LNCAP (cell line): ENCODE measurements at regions not wholly inside any gene's neighbourhood (a gene's known extent, or its start where the extent isn't known, plus 50 kb on each side); places are given as distances from the start of the nearest gene placed in this dataset.

Experiments used
- CTCF ChIP-seq: fragments of 450-650 bp; IDR thresholded peaks from 2 replicates; pipeline ENCODE4 v1.5.1; 2017; ENCODE audit warnings: mild to moderate bottlenecking

GRCh38 chr12:81942594-81942993 is 183.4 kb upstream of the PPFIA2 start:
- no peak for TF ChIP-seq CTCF

GRCh38 chr12:81930037-81930436 is 170.9 kb upstream of the PPFIA2 start:
- TF ChIP-seq CTCF = no peak

- TF ChIP-seq CTCF = no peak
Observed at GRCh38 chr12:81896771-81897170, 137.6 kb upstream of the PPFIA2 start.

GRCh38 chr12:81888961-81889360 is 129.8 kb upstream of the PPFIA2 start:
- no peak for TF ChIP-seq CTCF

- TF ChIP-seq CTCF = no peak
Observed at GRCh38 chr12:81888106-81888740, 129.1 kb upstream of the PPFIA2 start.

GRCh38 chr12:81874586-81874985 is 115.4 kb upstream of the PPFIA2 start:
- no peak for TF ChIP-seq CTCF

- no peak for TF ChIP-seq CTCF
Observed at GRCh38 chr12:81874166-81874565, 115.0 kb upstream of the PPFIA2 start.

- no peak for TF ChIP-seq CTCF
Observed at GRCh38 chr12:81872400-81872799, 113.2 kb upstream of the PPFIA2 start.
